HG03060 (cell line): ENCODE measurements at regions not wholly inside any gene's neighbourhood (a gene's known extent, or its start where the extent isn't known, plus 50 kb on each side); places are given as distances from the start of the nearest gene placed in this dataset.
"Not testable (repeated sequence)": the region's sequence is repeated elsewhere in the genome, so short reads cannot be mapped to it uniquely, and the experiment has no call there.

Experiments used
- ATAC-seq: cut with Tn5 transposase; IDR thresholded peaks from one replicate; pipeline ENCODE4 v1.9.1; 2021; ENCODE audit warnings: low read depth, moderate number of reproducible peaks; ENCODE audit not compliant: unreplicated experiment

DNA sequence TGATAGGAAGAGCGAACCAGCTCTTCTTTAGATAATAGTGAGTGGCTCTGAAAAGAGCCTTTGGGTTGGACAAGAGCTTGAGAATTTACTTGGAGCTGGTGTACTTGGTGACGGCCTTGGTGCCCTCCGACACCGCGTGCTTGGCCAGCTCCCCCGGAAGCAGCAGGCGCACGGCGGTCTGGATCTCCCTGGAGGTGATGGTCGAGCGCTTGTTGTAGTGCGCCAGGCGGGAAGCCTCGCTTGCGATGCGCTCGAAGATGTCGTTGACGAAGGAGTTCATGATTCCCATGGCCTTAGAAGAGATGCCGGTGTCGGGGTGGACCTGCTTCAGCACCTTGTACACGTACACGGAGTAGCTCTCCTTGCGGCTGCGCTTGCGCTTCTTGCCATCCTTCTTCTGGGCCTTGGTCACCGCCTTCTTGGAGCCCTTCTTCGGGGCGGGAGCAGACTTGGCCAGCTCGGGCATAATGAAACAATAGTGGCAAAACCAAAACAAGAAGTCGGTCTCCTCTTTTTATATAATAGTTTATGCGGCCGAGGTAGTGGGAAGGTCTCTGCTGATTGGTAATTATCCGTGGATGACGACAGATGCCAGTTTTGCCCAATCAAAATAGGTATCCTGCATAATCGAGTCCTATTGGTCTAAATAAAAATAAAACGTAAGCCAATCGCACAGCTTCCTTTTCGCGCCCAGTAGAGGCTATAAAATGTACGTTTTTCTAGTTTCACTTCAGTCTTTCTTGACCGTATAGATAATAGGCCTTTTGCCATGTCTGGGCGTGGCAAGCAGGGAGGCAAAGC, 104.6 kb downstream of the OR2B2 start:
- peak; percentile 64 for ATAC-seq

DNA sequence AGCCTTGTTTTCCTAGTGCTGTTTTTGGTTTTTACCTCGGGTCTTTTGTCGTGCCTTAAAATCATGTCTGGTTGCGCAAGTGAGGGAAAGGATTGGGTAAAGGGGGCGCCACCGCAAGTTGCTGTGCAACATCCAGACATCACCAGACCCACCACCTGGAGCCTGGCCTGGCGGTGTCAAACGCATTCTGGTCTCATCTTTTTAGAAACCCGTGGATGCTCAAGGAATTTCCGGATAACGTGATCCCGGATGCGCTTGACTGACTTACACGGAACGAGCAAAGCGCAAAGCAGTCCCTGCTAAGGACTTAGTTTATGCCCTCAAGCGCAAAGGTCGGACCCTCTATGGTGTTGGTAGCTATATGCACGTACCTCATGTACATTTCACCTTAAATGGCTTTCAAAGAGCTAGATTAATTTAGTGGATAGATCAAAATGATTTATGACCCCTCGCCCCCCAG, 105.2 kb downstream of the OR2B2 start:
- ATAC-seq = no peak

DNA sequence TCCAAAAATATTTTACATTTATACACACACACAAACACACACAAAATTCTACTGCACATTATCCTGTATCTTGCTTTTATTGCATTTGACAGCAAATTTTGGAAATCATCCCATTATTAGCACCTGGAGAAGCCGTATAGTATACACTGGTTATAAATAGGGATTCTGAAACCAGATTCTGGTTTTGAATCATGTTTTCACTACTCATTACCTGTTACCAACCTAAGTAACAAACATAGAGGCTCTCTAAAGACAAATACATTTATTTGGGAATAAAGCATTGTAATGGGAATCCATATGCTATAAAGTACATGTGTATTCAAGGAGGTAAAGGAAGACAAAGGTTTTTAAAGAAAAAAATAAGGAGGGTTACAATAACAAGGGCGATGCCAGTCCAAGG, 106.8 kb downstream of the OR2B2 start:
- ATAC-seq = no peak

DNA sequence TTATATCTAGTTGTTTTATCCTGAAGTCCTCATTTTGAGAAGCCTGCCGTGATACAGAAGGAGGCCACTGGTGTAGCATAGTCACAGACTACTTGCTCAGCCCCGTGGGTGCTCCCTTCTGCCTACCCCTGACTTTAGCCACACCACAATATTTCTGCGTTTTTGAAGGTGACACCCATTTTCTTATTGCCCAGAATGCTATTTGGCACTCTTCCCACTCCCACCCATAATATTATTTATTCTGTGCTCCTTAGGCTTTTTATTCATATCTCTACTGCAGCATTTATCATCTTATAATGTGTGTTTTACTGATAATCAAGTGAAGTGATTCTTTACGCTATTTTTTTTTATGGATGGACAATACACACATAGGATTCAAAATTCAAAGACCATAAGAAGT, 107.3 kb downstream of the OR2B2 start:
- ATAC-seq = no peak

DNA sequence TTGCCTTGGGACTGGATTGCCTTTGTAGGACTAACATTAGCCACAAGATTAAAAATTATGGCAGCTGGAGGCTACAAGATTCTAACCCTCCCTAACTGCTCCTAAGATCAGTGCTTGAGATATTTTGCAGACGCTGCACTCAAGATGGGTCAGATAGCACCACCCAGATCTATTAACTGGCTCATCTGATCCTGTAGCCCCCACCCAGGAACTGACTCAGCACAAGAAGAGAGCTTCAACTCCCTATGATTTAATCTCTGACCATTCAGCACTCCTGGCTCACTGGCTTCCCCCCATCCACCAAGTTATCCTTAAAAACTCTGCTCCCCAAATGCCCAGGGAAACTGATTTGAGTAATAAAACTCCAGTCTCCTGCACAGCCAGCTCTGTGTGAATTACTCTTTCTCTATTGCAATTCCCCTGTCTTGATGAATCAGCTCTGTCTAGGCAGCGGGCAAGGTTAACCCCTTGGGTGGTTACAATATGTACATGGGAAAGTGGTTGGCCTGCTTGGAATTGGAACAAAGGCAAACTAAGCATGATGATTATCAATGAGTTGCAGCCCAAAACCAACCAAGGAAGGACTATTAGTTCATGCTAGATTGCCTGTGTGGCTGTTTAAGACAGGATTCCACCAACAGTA, 111.3 kb downstream of the OR2B2 start:
- ATAC-seq = no peak

DNA sequence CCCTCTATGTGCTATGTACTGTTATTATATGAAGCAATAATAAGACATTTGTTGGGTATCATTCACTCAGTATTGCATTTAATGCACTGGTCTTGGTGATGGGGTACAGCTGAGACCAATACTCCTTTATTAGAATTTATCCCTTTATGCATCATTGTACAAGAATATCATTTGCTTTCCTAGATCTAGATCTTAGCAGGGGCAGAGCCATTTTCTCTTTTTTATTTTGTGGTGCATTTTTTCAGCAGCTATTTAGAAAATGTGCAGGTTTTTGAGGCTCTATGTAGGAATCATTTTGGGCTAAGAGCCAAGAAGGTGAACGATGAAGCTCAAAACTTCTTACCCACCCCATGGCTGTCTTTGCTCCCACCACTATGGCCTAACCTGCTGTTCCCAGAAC, 114.2 kb downstream of the OR2B2 start:
- ATAC-seq = no peak

DNA sequence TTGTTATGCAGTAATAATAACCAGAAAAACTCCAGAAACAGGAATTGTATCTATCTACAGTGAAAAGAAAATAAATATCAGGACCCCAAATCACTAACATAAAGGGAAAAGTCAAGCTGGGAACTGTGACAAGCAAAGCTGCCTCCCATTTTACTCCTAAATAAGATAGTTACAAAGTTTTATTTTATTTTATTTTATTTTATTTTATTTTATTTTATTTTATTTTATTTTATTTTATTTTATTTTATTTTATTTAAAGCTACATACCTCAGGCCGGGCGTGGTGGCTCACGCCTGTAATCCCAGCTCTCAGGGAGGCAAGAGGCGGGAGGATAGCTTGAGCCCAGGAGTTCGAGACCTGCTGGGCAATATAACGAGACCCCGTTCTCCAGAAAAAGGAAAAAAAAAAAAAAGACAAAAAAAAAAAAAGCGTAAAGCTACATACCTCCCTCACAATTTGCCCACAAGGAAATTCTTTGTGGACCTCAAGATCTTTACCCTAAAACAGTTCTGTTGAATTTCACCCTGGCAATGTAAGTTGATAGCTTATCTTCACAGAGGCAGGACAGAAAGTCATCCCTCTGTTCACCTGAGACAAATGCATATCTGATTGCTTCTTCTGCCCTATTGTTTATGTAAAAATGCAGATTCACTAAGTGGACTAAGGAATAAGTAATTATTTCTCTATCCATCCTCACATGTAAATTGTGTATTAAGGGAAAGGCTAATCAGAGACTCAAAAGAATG, 115.3 kb downstream of the OR2B2 start:
- not testable (repeated sequence) for ATAC-seq

DNA sequence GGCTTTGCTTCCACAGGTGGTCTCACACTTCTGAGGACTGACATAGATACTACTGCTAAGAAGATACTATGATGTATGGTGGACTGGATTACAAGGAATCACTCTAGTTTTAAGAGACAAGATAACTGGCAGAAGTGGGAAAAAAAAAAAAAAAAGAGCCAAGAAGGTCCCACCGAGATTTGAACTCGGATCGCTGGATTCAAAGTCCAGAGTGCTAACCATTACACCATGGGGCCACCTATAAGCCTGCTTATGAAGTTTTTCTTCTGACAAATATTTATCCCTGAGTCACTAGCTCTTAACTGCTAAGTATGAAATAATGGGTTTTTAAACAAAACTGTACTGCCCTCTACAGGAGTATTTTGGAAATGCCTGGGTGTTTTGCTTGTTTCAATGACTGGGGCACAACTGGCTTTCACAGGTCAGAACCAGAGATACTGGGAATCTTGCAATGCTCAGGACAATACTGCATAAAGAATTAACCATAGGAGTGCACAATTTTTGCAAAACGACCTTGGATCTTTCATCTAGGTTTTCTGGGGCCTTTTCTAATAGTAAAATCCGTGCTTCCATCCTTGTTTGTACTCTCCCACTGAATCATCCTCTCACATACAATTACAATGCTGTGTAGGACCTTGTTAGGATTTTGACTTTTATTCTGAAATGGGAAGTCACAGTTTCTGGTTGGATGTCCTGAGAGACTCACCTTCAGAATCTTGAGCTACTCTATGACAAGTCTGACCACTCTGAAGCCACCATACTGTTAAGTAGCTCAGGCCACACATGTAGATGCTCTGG, 116.3 kb downstream of the OR2B2 start:
- peak; percentile 58 for ATAC-seq

DNA sequence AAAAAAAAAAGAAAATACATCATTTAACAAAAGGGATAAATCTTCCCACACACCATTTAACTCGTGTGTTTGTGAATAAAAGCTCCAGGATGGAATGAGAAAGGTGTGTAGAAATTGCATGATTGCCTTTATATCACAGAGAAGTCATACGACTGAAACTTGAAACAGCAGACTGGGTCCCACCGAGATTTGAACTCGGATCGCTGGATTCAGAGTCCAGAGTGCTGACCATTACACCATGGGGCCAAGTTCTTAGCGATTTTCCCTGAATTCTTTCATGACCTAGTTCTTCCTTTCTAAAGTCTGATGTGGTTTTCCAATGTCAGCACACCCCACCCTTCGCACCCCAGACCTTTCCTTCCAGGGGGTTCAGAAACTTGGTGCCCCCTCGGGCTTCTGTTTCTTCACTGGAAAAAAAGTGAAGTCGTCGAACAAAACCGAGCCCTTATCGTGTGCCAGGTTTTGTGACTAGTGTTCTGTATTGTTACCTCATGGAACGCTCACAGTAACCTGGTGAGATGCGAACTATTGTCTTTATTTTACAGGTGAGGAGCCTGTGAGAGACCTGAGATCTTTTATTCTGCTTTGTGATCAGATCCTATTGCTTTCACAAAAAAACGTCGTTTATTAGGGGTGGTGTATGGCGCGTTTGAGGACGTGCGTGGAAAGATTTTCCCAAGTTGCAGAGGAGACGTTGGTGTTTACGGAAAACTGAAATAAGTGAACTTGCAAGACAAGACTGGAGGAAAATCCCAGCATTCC, 120.8 kb downstream of the OR2B2 start:
- ATAC-seq = no peak

DNA sequence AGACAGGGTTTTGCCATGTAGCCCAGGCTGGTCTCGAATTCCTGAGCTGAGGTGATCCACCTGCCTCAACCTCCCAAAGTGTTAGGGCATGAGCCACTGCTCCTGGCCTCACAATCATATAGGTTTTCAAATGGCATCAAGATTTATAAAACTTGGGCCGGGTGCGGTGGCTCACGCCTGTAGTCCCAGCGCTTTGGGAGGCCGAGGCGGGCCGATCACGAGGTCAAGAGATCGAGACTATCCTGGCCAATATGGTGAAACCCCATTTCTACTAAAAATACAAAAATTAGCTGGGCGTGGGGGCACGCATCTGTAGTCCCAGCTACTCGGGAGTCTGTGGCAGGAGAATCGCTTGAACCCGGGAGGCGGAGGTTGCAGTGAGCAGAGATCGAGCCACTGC, 123.8 kb downstream of the OR2B2 start:
- not testable (repeated sequence) for ATAC-seq

DNA sequence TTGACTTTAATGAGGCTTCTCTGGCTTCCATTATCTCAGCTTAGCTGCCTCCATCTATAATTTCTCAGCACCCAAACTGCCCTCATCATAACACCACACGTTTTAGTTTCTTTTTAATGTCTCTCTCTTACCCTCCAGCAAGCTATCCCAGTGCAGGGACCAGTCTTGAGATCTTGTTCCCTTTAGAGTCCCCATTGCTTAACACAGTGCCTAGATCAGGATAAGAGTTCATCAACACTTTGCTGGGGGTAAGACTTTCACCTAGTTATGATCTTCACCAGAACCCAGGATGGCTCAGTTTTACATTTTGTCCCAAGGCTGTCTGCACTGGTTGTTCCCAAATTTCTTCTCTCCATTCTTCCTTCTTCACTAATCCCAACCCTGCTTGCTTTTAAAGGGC, 126.1 kb downstream of the OR2B2 start:
- ATAC-seq = no peak

DNA sequence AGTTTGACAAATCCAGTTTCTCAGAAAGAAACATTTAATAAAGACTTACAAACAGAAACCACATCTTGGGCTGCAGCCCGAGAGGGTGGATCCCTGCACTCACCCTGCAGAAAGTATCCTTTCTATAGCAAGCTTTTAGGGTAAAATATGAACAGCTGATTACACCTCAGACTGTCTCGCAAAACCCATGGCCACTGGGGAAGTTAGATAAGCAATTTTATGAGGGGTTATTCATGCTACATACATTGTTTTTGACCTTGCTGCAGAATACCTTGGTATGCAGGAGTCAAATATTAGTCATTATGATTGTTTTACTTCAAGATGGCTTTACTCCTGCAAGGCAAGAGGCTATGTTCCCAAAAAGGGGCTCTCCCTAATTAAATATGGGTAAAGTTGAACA, 126.9 kb downstream of the OR2B2 start:
- no peak for ATAC-seq

DNA sequence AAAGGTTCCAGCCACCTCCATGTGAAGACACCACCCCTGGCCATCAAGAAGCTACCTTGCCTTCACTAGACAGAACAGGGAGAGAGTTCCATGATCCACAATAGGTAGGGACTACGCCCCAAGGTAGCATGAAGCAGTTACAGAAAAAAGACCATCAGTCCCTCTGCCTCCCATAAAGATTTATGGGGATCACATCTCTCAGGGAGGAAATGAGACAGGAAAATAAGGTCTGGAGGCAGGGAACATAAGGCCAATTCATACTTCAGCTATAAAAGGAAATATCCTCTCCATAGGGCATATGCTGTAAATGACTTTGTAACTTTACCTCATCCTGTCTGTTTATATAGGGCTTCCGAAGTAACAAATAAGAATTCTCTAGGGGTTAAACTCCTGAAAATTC, 129.4 kb downstream of the OR2B2 start:
- ATAC-seq = no peak

DNA sequence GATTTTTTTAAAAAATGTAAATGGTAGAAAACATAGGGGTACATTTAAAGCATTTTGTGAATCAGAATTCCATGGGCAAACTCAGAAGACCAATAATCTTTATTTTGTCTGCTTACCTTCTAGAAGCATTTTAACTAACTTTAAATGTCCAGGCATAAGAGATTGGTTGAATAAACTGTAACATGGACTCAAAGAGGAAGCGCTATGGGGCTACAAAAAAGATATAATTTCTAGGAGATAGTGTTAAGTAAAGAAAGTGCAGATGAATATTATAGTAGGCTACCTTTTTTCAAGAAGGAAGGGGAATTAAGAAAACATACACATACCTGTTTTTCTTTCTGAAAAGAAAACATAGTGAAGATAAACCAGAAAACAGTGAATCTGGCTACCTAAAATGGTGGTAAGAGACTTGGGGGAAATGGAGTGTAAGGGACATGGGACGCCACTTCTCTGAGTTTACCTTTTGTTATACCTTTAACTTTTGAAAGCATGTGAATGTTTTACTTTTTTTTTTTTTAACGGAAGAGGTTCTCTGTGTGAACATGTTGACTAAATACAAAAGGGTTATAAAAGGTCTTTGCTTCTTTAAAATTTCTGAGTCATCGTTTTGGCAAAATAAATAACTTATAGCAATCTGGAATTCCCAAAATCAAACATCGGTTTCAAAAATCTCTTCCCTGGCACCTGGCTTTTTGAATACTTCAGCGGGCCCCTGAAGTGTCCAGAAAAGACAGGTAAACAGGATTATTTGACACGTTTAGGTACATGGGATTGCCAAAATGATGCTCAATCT, 133.4 kb downstream of the OR2B2 start:
- no peak for ATAC-seq

DNA sequence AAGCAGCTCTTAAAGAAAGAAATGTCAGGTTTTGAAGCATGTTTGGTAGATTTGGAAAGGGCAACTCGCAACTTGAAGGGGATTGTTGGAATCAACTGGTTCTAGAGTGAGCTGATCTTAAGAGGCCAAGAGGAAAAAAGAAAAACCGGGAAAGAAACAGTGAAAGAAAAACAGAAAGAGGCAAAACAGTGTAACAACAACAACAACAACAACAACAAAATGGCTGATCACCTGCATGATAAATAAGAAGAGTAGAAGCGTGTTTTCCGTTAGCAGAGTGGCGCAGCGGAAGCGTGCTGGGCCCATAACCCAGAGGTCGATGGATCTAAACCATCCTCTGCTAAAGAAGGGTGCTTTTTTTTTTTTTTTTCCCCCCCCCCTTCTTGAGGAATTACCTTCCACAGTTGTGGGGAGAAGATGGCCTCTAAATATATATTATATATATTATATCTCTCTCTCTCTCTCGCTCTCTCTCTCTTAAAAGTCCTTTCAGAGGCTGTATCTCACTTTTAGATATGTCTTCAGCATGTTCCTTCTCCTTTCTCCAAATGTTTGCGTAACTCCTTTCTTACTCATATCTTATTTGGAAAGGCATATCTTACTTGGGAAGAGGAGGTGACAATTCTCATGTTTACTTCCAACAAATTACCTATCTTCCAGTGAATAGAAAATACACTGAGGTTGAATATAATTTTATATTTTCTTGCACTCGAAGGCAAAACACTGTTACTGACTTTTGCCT, 134.4 kb downstream of the OR2B2 start:
- ATAC-seq = no peak

DNA sequence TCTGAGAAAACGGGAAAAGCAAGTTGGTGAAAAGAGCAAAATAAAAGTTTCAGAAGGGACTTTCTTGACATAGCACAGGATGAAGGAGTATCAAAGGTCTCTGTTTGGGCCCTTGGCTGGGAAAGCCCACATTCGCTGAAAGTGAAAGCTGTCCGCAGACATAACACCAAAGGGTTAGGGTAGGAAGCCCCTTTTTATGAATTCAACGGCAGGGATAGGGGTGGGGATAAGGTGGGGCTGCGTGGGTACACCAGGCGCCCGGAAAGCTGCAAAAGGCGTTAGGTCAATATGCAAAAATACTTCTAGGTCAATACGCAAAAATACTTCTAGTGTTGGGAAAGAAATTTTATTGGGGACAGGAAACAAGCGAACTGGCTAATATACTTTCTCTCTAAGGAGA, 135.1 kb downstream of the OR2B2 start:
- no peak for ATAC-seq

DNA sequence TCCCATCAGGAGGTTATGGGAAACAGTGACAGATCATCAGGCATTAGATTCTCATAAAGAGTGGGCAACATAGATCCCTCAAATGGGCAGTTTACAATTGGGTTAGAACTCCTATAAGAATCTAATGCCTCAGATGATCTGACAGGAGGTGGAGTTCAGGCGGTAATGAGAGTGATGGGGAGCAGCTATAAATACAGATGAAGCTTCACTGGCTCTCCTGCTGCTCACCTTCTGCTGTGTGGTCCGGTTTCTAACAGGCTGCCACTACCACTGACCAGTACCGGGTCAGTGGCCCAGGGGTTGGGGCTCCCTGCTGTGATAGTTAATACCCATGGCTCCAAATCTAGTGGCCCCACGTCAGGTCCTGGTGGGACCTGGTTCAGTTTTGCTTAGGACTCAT, 135.7 kb downstream of the OR2B2 start:
- ATAC-seq = no peak

DNA sequence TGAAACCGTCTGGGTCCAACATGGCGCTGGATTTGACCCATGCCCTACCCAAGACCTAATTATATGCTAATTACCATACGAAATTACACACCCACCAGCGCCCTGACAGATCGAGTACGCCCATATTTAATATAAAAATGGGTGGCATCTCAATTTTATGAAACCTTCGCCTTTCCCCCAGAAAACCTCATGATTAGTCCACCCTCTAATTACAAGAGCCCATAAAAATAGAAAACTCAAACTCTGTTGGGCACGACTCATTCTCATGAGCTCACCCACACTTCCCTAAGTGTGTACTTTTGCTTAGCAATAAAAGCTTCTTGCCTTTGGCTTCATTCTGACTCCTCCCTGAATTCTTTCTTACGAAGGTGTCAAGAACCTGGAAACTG, 136.4 kb downstream of the OR2B2 start:
- no peak for ATAC-seq
